ENCODE measurements at regions not wholly inside any gene's neighbourhood (a gene's known extent, or its start where the extent isn't known, plus 50 kb on each side); places are given as distances from the start of the nearest gene placed in this dataset.

DNA sequence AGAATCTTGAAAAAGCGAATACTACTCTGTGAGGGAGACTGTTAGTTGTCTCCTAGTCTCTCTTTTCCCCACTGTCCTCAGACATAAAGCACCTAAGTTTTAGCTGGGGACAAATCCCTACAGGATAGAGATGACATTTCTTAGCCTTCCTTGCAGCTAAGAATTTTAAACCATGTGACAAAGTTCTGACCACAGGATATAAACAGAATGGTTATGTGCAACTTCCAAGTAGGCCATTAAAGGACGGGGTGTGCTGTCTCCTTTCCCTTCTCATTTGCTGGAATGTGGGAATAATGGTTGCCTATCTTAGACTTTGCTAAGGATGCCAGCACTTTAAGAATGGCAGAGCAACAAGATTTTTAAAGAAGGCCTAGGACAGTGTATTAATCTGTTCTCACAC is 74.9 kb upstream of the PRPS1L1 start:
- TF ChIP-seq FOSL2 (IDR thresholded peaks at IDR 0.05) (no peak), FOSL2 (CRISPR knock-in tag; IDR thresholded peaks at IDR 0.05) (no peak), CHD4 (IDR thresholded peaks at IDR 0.05; ENCODE audit: borderline replicate concordance) (no peak), NR3C1 (IDR thresholded peaks at IDR 0.05) (no peak), ESRRA (IDR thresholded peaks at IDR 0.05; ENCODE audit: borderline replicate concordance, low read length) (no peak), JUNB (IDR thresholded peaks at IDR 0.05) (no peak), POLR2A (IDR thresholded peaks at IDR 0.05; ENCODE audit: low read length) (no peak), CEBPB (IDR thresholded peaks at IDR 0.05) (no peak), JUN (IDR thresholded peaks at IDR 0.05) (no peak), CBX8 (IDR thresholded peaks at IDR 0.05) (no peak)
- TF ChIP-seq, protein P1, sequence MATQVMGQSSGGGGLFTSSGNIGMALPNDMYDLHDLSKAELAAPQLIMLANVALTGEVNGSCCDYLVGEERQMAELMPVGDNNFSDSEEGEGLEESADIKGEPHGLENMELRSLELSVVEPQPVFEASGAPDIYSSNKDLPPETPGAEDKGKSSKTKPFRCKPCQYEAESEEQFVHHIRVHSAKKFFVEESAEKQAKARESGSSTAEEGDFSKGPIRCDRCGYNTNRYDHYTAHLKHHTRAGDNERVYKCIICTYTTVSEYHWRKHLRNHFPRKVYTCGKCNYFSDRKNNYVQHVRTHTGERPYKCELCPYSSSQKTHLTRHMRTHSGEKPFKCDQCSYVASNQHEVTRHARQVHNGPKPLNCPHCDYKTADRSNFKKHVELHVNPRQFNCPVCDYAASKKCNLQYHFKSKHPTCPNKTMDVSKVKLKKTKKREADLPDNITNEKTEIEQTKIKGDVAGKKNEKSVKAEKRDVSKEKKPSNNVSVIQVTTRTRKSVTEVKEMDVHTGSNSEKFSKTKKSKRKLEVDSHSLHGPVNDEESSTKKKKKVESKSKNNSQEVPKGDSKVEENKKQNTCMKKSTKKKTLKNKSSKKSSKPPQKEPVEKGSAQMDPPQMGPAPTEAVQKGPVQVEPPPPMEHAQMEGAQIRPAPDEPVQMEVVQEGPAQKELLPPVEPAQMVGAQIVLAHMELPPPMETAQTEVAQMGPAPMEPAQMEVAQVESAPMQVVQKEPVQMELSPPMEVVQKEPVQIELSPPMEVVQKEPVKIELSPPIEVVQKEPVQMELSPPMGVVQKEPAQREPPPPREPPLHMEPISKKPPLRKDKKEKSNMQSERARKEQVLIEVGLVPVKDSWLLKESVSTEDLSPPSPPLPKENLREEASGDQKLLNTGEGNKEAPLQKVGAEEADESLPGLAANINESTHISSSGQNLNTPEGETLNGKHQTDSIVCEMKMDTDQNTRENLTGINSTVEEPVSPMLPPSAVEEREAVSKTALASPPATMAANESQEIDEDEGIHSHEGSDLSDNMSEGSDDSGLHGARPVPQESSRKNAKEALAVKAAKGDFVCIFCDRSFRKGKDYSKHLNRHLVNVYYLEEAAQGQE (IDR thresholded peaks at IDR 0.05) = no peak
- TF ChIP-seq, protein P2, sequence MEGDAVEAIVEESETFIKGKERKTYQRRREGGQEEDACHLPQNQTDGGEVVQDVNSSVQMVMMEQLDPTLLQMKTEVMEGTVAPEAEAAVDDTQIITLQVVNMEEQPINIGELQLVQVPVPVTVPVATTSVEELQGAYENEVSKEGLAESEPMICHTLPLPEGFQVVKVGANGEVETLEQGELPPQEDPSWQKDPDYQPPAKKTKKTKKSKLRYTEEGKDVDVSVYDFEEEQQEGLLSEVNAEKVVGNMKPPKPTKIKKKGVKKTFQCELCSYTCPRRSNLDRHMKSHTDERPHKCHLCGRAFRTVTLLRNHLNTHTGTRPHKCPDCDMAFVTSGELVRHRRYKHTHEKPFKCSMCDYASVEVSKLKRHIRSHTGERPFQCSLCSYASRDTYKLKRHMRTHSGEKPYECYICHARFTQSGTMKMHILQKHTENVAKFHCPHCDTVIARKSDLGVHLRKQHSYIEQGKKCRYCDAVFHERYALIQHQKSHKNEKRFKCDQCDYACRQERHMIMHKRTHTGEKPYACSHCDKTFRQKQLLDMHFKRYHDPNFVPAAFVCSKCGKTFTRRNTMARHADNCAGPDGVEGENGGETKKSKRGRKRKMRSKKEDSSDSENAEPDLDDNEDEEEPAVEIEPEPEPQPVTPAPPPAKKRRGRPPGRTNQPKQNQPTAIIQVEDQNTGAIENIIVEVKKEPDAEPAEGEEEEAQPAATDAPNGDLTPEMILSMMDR (IDR thresholded peaks at IDR 0.05) = no peak
- TF ChIP-seq, protein P3, sequence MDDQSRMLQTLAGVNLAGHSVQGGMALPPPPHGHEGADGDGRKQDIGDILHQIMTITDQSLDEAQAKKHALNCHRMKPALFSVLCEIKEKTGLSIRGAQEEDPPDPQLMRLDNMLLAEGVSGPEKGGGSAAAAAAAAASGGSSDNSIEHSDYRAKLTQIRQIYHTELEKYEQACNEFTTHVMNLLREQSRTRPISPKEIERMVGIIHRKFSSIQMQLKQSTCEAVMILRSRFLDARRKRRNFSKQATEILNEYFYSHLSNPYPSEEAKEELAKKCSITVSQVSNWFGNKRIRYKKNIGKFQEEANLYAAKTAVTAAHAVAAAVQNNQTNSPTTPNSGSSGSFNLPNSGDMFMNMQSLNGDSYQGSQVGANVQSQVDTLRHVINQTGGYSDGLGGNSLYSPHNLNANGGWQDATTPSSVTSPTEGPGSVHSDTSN (IDR thresholded peaks at IDR 0.05) = no peak
- TF ChIP-seq, protein P4, sequence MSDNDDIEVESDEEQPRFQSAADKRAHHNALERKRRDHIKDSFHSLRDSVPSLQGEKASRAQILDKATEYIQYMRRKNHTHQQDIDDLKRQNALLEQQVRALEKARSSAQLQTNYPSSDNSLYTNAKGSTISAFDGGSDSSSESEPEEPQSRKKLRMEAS (IDR thresholded peaks at IDR 0.05) = no peak
- TF ChIP-seq, protein P5, sequence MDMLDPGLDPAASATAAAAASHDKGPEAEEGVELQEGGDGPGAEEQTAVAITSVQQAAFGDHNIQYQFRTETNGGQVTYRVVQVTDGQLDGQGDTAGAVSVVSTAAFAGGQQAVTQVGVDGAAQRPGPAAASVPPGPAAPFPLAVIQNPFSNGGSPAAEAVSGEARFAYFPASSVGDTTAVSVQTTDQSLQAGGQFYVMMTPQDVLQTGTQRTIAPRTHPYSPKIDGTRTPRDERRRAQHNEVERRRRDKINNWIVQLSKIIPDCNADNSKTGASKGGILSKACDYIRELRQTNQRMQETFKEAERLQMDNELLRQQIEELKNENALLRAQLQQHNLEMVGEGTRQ (IDR thresholded peaks at IDR 0.05) = no peak
